HepG2 (cell line): ENCODE measurements at regions not wholly inside any gene's neighbourhood (a gene's known extent, or its start where the extent isn't known, plus 50 kb on each side); places are given as distances from the start of the nearest gene placed in this dataset.
A peak's percentile ranks its signal among the peaks of the same experiment; 100 is the strongest.

ENCODE experiments used
- ATM ChIP-seq: fragments of 450-650 bp; IDR thresholded peaks from 2 replicates; pipeline ENCODE4 v1.7.1; 2017; ENCODE audit warnings: mild to moderate bottlenecking, borderline replicate concordance
- HDAC1 ChIP-seq: sonication (generic); formaldehyde crosslinking; IDR thresholded peaks from 2 replicates; pipeline ENCODE4 v1.5.1; 2020; ENCODE audit warnings: mild to moderate bottlenecking, missing genetic modification reagents
- HNF4A ChIP-seq: sonication (generic); formaldehyde crosslinking; IDR thresholded peaks from 2 replicates; pipeline ENCODE4 v1.4.0; 2020; ENCODE audit warnings: missing genetic modification reagents
- IKZF1 ChIP-seq: fragments of 450-650 bp; IDR thresholded peaks from 2 replicates; pipeline ENCODE4 v1.7.1; 2016
- KDM2A ChIP-seq: sonication (generic); formaldehyde crosslinking; IDR thresholded peaks from 2 replicates; pipeline ENCODE4 v1.4.0; 2020; ENCODE audit warnings: low read depth, missing genetic modification reagents, borderline replicate concordance
- MBNL3 ChIP-seq: fragments of 250-450 bp; sonication (Bioruptor Pico); conservative IDR thresholded peaks from 2 replicates; pipeline ENCODE4 v1.8.0; 2022; ENCODE audit warnings: mild to moderate bottlenecking, inconsistent platforms
- NBN ChIP-seq: fragments of 450-650 bp; conservative IDR thresholded peaks from 2 replicates; pipeline ENCODE4 v1.6.1; 2017
- NR2F1 ChIP-seq, 2 experiments: fragments of 450-650 bp in 1 of 2; formaldehyde crosslinking in 1 of 2; IDR thresholded peaks; 2 replicates each; pipeline versions ENCODE4 v1.5.0 to v1.6.1; 2016 to 2020; ENCODE audit warnings: mild to moderate bottlenecking in 1 of 2, missing compliant biosample characterization in 1 of 2, missing genetic modification reagents in 1 of 2, moderate library complexity in 1 of 2
- PRPF4 ChIP-seq: fragments of 200-400 bp; formaldehyde crosslinking; IDR thresholded peaks from 2 replicates; pipeline ENCODE4 v1.6.1; 2016; ENCODE audit warnings: low read length, low read depth; ENCODE audit not compliant: poor library complexity, severe bottlenecking
- TGIF2 ChIP-seq: IDR thresholded peaks from 2 replicates; pipeline ENCODE4 v1.6.1; 2016; ENCODE audit warnings: control low read depth, missing compliant biosample characterization
- USF2 ChIP-seq, 2 experiments: sonication (generic) in 1 of 2; formaldehyde crosslinking in 1 of 2; IDR thresholded peaks; 2 replicates each; pipeline versions ENCODE4 v1.5.1 to v1.6.1; 2011 to 2020; ENCODE audit warnings: borderline replicate concordance in 1 of 2, low read depth in 1 of 2, low read length in 1 of 2, mild to moderate bottlenecking in 1 of 2, missing genetic modification reagents in 1 of 2, moderate library complexity in 1 of 2
- ZNF274 ChIP-seq: sonication (generic); formaldehyde crosslinking; IDR thresholded peaks from 2 replicates; pipeline ENCODE4 v1.5.1; 2020; ENCODE audit warnings: mild to moderate bottlenecking, missing genetic modification reagents
- ZNF281 ChIP-seq: sonication (generic); formaldehyde crosslinking; IDR thresholded peaks from 2 replicates; pipeline ENCODE4 v1.4.0; 2020; ENCODE audit warnings: missing genetic modification reagents, borderline replicate concordance
- ZNF615 ChIP-seq: sonication (generic); formaldehyde crosslinking; IDR thresholded peaks from 2 replicates; pipeline ENCODE4 v1.5.0; 2020; ENCODE audit warnings: mild to moderate bottlenecking, missing genetic modification reagents, borderline replicate concordance
- TF ChIP-seq, protein P1 (sequence below): sonication (generic); formaldehyde crosslinking; IDR thresholded peaks from 2 replicates; pipeline ENCODE4 v1.5.1; 2020; ENCODE audit warnings: mild to moderate bottlenecking, moderate library complexity, missing genetic modification reagents
- TF ChIP-seq, protein P2 (sequence below): sonication (generic); formaldehyde crosslinking; IDR thresholded peaks from 2 replicates; pipeline ENCODE4 v1.9.0; 2022; ENCODE audit warnings: low read depth, missing genetic modification reagents
- TF ChIP-seq, protein P3 (sequence below), 2 experiments: sonication (generic) in 1 of 2; formaldehyde crosslinking in 1 of 2; IDR thresholded peaks; 2 replicates each; pipeline versions ENCODE4 v1.4.0 to v1.6.1; 2016 to 2020; ENCODE audit warnings: borderline replicate concordance in 1 of 2, low read depth in 1 of 2, mild to moderate bottlenecking in 1 of 2, missing genetic modification reagents in 1 of 2

GRCh38 chr5:57111993-57112392, 61.9 kb upstream of the GPBP1 start (continued):
- no peak for TF ChIP-seq ATM
- peak; percentile 78 for TF ChIP-seq HDAC1 (CRISPR knock-in tag)
- TF ChIP-seq ZNF274 (CRISPR knock-in tag) = no peak
- TF ChIP-seq ZNF281 (CRISPR knock-in tag) = 0 out of 2 replicates have a peak, but pooled peaks have one; percentile 18
- no peak; the same call in 1 of the 2 replicates for TF ChIP-seq TGIF2
- peak; percentile 87 to 95 for TF ChIP-seq NR2F1 (CRISPR knock-in tag; IDR thresholded peaks at IDR 0.05)
- no peak for TF ChIP-seq ZNF615 (CRISPR knock-in tag)
- TF ChIP-seq, protein P1, sequence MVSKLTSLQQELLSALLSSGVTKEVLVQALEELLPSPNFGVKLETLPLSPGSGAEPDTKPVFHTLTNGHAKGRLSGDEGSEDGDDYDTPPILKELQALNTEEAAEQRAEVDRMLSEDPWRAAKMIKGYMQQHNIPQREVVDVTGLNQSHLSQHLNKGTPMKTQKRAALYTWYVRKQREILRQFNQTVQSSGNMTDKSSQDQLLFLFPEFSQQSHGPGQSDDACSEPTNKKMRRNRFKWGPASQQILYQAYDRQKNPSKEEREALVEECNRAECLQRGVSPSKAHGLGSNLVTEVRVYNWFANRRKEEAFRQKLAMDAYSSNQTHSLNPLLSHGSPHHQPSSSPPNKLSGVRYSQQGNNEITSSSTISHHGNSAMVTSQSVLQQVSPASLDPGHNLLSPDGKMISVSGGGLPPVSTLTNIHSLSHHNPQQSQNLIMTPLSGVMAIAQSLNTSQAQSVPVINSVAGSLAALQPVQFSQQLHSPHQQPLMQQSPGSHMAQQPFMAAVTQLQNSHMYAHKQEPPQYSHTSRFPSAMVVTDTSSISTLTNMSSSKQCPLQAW (CRISPR knock-in tag) = peak; percentile 61
- no peak for TF ChIP-seq USF2 (IDR thresholded peaks at IDR 0.05; ENCODE audit: low read depth, low read length)
- TF ChIP-seq USF2 (CRISPR knock-in tag; IDR thresholded peaks at IDR 0.05; ENCODE audit: borderline replicate concordance) = no peak
- TF ChIP-seq IKZF1 = no peak
- no peak for TF ChIP-seq KDM2A (CRISPR knock-in tag)
- TF ChIP-seq MBNL3 = no peak
- TF ChIP-seq HNF4A (CRISPR knock-in tag) = peak; percentile 85
- TF ChIP-seq, protein P2, sequence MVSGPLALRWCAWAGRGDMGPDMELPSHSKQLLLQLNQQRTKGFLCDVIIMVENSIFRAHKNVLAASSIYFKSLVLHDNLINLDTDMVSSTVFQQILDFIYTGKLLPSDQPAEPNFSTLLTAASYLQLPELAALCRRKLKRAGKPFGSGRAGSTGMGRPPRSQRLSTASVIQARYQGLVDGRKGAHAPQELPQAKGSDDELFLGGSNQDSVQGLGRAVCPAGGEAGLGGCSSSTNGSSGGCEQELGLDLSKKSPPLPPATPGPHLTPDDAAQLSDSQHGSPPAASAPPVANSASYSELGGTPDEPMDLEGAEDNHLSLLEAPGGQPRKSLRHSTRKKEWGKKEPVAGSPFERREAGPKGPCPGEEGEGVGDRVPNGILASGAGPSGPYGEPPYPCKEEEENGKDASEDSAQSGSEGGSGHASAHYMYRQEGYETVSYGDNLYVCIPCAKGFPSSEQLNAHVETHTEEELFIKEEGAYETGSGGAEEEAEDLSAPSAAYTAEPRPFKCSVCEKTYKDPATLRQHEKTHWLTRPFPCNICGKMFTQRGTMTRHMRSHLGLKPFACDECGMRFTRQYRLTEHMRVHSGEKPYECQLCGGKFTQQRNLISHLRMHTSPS (CRISPR knock-in tag) = no peak
- TF ChIP-seq, protein P3, sequence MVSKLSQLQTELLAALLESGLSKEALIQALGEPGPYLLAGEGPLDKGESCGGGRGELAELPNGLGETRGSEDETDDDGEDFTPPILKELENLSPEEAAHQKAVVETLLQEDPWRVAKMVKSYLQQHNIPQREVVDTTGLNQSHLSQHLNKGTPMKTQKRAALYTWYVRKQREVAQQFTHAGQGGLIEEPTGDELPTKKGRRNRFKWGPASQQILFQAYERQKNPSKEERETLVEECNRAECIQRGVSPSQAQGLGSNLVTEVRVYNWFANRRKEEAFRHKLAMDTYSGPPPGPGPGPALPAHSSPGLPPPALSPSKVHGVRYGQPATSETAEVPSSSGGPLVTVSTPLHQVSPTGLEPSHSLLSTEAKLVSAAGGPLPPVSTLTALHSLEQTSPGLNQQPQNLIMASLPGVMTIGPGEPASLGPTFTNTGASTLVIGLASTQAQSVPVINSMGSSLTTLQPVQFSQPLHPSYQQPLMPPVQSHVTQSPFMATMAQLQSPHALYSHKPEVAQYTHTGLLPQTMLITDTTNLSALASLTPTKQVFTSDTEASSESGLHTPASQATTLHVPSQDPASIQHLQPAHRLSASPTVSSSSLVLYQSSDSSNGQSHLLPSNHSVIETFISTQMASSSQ (IDR thresholded peaks at IDR 0.05; ENCODE audit: low read depth) = no peak; the same call in 1 of the 2 replicates
- TF ChIP-seq, protein P3 (CRISPR knock-in tag; IDR thresholded peaks at IDR 0.05; ENCODE audit: borderline replicate concordance) = no peak; the same call in 1 of the 2 replicates
- TF ChIP-seq NBN = no peak
- TF ChIP-seq PRPF4 = no peak
